Pulmonary artery endothelial cell (primary cell): ENCODE measurements at regions not wholly inside any gene's neighbourhood (a gene's known extent, or its start where the extent isn't known, plus 50 kb on each side); places are given as distances from the start of the nearest gene placed in this dataset.

Experiments used
- DNase-seq: peaks from one replicate; pipeline ENCODE4 v3.0.0-alpha.2; 2011; ENCODE audit warnings: low read depth, low spot score

- DNase-seq = no peak
These were observed 878.8 kb downstream of the RNF144A start for GRCh38 chr2:7795778-7796563.

GRCh38 chr2:7800031-7800430, 881.8 kb upstream of the ID2 start:
- DNase-seq = no peak

- no peak for DNase-seq
These were observed 880.6 kb upstream of the ID2 start for GRCh38 chr2:7801212-7801611.

- no peak for DNase-seq
These were observed 878.3 kb upstream of the ID2 start for GRCh38 chr2:7803515-7803914.

- DNase-seq = no peak
These were observed 872.2 kb upstream of the ID2 start for GRCh38 chr2:7809640-7810039.

GRCh38 chr2:7811073-7811472, 870.8 kb upstream of the ID2 start:
- no peak for DNase-seq

GRCh38 chr2:7812231-7812995, 869.4 kb upstream of the ID2 start:
- DNase-seq = no peak

GRCh38 chr2:7813541-7814292, 868.1 kb upstream of the ID2 start:
- DNase-seq = no peak

GRCh38 chr2:7815726-7816125, 866.1 kb upstream of the ID2 start:
- no peak for DNase-seq

- no peak for DNase-seq
These were observed 865.6 kb upstream of the ID2 start for GRCh38 chr2:7816233-7816632.

- DNase-seq = no peak
These were observed 864.9 kb upstream of the ID2 start for GRCh38 chr2:7816944-7817343.

GRCh38 chr2:7819316-7819715, 862.5 kb upstream of the ID2 start:
- DNase-seq = no peak

- DNase-seq = no peak
These were observed 862.0 kb upstream of the ID2 start for GRCh38 chr2:7819850-7820249.

- no peak for DNase-seq
These were observed 857.6 kb upstream of the ID2 start for GRCh38 chr2:7824211-7824610.

- no peak for DNase-seq
These were observed 856.1 kb upstream of the ID2 start for GRCh38 chr2:7825591-7826312.

- DNase-seq = no peak
These were observed 855.2 kb upstream of the ID2 start for GRCh38 chr2:7826656-7827055.

- no peak for DNase-seq
These were observed 852.6 kb upstream of the ID2 start for GRCh38 chr2:7829241-7829640.

GRCh38 chr2:7830616-7831015, 851.2 kb upstream of the ID2 start:
- no peak for DNase-seq

- DNase-seq = no peak
These were observed 846.7 kb upstream of the ID2 start for GRCh38 chr2:7835151-7835550.

- DNase-seq = no peak
These were observed 845.9 kb upstream of the ID2 start for GRCh38 chr2:7835693-7836680.
